Transverse colon (tissue), 4 donors: ENCODE measurements at regions not wholly inside any gene's neighbourhood (a gene's known extent, or its start where the extent isn't known, plus 50 kb on each side); places are given as distances from the start of the nearest gene placed in this dataset.

ENCODE experiments used
- DNase-seq: peaks from one replicate; pipeline ENCODE4 v3.0.0-alpha.2; 2019
- H3K27ac ChIP-seq, 4 donors: fragments of 200-600 bp; sonication (generic); 2 replicates each; pipeline ENCODE4 v1.5.1; 2016 to 2018; ENCODE audit warnings: inconsistent platforms in 4 of 4
- H3K27me3 ChIP-seq: fragments of 200-600 bp; sonication (generic); 2 replicates; pipeline ENCODE4 v1.5.1; 2017; ENCODE audit warnings: inconsistent platforms
- H3K36me3 ChIP-seq, 4 donors: fragments of 200-600 bp; sonication (generic); 2 replicates each; pipeline ENCODE4 v1.5.1; 2017 to 2019; ENCODE audit warnings: inconsistent platforms in 4 of 4
- H3K4me1 ChIP-seq, 4 donors: fragments of 200-600 bp; sonication (generic); 2 replicates each; pipeline ENCODE4 v1.5.1; 2017 to 2020; ENCODE audit warnings: inconsistent platforms in 4 of 4
- H3K4me3 ChIP-seq, 4 donors: fragments of 200-600 bp; sonication (generic); 1 replicate in 1 of 4; 2 replicates in 3 of 4; pipeline versions ENCODE4 v1.5.1 to v1.6.1; 2017 to 2019; ENCODE audit warnings: inconsistent platforms in 4 of 4
- H3K9me3 ChIP-seq, 2 donors: fragments of 200-600 bp; sonication (generic); 2 replicates each; pipeline ENCODE4 v1.5.1; 2017 to 2019; ENCODE audit warnings: inconsistent platforms in 2 of 2
- EP300 ChIP-seq: sonication (generic); formaldehyde crosslinking; IDR thresholded peaks from one replicate; pipeline ENCODE4 v1.6.1; 2017; ENCODE audit warnings: antibody characterized with exemption, low read depth
- POLR2A ChIP-seq: fragments of 450-650 bp; IDR thresholded peaks from one replicate; pipeline ENCODE4 v1.6.1; 2016; ENCODE audit warnings: antibody characterized with exemption, mild to moderate bottlenecking, moderate library complexity
- POLR2AphosphoS5 ChIP-seq, 3 donors: sonication (generic); formaldehyde crosslinking; IDR thresholded peaks; one replicate each; pipeline ENCODE4 v1.6.1; 2016; ENCODE audit warnings: antibody characterized with exemption in 3 of 3
- WGBS, 2 donors: methylation state at CpG; one replicate each; pipeline ENCODE4 v1.1.5; 2018; ENCODE audit warnings: low coverage in 1 of 2; 5-methylcytosine and 5-hydroxymethylcytosine counted together
- in situ Hi-C, 4 donors: fragments of 200-750 bp; cut with MboI; loops; one replicate each; pipeline versions ENCODE4 v1.15.0 to v1.15.1; 2017; ENCODE audit warnings: low sequenced_read_pairs in 3 of 4, low pct_ligation_motif_present in 1 of 4, low pct_unique_long_range_greater_than_20kb in 1 of 4
- intact Hi-C: fragments of 100-400 bp; cut with DNase I; formaldehyde crosslinking; loops from one replicate; pipeline ENCODE4 v1.15.1; 2023; ENCODE audit warnings: low total_unique reads
- TF ChIP-seq, protein P1 (sequence below), 5 experiments: fragments of 200-600 bp in 3 of 5; fragments of 450-650 bp in 2 of 5; sonication (generic) in 3 of 5; IDR thresholded peaks; 1 replicate in 2 of 5; 2 replicates in 3 of 5; pipeline ENCODE4 v1.5.1; 2016 to 2017; ENCODE audit warnings: antibody characterized with exemption in 5 of 5, inconsistent platforms in 3 of 5, mild to moderate bottlenecking in 2 of 5, moderate library complexity in 1 of 5

DNA sequence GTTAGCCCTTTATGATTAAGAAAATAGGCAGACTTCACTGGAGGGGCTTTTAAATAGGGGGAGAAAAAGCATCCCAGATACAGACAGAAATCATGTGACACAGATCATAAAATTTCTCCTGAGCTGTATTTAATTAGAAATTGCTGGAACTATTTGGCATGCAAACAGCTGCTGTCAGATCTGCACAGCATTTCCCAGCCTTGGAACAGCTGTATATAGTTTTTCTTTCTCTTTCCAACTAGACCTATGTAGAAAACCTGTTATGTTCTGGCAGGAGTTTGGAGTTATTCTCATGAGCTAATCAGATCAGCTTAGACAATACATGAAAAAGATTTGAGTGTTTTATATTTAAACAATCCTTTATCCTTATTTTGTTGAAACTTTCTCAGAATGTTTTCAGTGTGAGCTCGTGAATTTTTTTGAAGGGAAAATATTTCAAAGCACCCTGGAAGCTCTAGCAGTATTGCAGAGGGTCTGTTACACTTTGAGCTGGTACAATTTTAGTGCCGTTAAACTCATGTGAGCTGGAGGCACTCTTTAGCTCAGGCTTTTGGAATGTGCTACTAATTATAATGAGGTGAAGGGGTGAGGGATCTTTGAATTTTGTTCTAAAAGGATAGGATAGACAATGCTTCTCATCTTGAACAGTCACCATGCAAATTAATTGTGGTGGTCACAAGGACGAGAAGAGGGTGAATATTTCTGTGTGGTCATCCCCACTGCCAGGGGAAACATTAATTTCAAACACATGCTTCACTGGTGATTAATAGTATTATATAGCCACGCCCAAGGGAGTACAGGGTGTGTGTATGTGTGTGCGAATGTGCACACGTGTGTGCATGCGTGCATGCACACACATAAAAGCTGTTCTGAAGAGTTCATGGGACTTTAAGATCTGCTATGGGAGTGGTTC is 239.4 kb upstream of the FBXL7 start:
- H3K36me3 ChIP-seq: no peaks in the 10 kb centered on the region
- H3K27me3 ChIP-seq: no peaks in the 10 kb centered on the region
- intact Hi-C loops: no loop called here
- peak overlapping the region; percentile 43 to 68 (median 56) for H3K27ac ChIP-seq
- in situ Hi-C loops: no loop called here
- H3K9me3 ChIP-seq: no peaks in the 10 kb centered on the region
- no peak overlapping the region for H3K4me3 ChIP-seq
- TF ChIP-seq POLR2AphosphoS5 (IDR thresholded peaks at IDR 0.05): peak in 1 of 3 donors; percentile 23
- TF ChIP-seq EP300: no peak
- TF ChIP-seq, protein P1, sequence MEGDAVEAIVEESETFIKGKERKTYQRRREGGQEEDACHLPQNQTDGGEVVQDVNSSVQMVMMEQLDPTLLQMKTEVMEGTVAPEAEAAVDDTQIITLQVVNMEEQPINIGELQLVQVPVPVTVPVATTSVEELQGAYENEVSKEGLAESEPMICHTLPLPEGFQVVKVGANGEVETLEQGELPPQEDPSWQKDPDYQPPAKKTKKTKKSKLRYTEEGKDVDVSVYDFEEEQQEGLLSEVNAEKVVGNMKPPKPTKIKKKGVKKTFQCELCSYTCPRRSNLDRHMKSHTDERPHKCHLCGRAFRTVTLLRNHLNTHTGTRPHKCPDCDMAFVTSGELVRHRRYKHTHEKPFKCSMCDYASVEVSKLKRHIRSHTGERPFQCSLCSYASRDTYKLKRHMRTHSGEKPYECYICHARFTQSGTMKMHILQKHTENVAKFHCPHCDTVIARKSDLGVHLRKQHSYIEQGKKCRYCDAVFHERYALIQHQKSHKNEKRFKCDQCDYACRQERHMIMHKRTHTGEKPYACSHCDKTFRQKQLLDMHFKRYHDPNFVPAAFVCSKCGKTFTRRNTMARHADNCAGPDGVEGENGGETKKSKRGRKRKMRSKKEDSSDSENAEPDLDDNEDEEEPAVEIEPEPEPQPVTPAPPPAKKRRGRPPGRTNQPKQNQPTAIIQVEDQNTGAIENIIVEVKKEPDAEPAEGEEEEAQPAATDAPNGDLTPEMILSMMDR (IDR thresholded peaks at IDR 0.05): no peak
- no peak for DNase-seq
- 20 to 50% methylated on average over 2 to 7 of the region's 7 CpGs for WGBS, 2 donors
- peaks cover 0 to 3% (median 0%) of the 10 kb centered on the region in 4 donors for H3K4me1 ChIP-seq

DNA sequence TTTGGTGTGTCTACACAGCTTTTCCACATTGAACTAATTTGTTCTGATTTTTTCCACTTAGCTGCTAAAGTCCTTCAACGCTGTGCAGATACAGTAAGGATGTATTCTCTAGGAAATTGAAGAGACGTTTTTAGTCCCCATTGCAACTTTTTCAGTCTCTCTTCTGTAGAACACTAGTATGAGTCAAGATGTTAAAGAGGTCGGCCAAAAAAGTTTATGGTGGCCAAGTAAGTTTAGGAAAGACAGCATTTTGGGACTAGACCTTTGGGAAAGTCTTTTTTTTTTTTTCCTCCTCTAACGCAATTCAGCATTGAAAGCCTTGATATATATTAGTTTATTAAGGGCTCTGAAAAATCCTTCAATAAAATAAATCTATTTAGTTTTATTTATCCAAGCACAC is 243.5 kb upstream of the FBXL7 start:
- H3K9me3 ChIP-seq: no peaks in the 10 kb centered on the region
- in situ Hi-C loops (no loop called here), intact Hi-C loops (no loop called here)
- TF ChIP-seq, protein P1 (IDR thresholded peaks at IDR 0.05): no peak
- TF ChIP-seq POLR2A (no peak), EP300 (no peak), POLR2AphosphoS5 (IDR thresholded peaks at IDR 0.05) (no peak)
- H3K4me1 ChIP-seq: peaks cover 0 to 3% (median 0%) of the 10 kb centered on the region in 4 donors
- H3K27me3 ChIP-seq: no peaks in the 10 kb centered on the region
- H3K36me3 ChIP-seq: no peaks in the 10 kb centered on the region
- DNase-seq: no peak
- H3K27ac ChIP-seq: no peak overlapping the region
- WGBS, 2 donors: 63 to 64% methylated on average over 4 of the region's 4 CpGs
- no peak overlapping the region for H3K4me3 ChIP-seq

DNA sequence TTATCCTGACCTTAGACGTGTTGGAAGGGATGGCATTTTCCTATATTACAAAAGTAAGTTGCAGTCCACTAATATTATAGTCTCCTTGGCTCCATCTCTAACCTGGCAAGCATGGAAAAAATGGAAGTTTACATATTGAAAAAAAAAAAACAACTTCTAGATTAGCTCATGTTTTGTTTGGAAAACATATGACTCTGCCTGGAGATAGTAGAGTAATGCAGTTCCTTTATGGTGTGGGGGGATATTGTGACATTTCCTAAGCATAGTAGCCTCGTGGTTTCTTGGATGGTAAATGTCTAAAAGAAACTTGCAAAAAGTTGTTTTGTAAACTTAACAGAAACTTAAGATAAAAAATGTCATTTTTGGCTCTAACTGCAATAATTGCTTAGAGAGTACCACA is 244.4 kb upstream of the FBXL7 start:
- DNase-seq: no peak
- H3K9me3 ChIP-seq: no peaks in the 10 kb centered on the region
- in situ Hi-C loops (no loop called here), intact Hi-C loops (no loop called here)
- H3K4me1 ChIP-seq: peaks cover 0 to 3% (median 0%) of the 10 kb centered on the region in 4 donors
- TF ChIP-seq POLR2AphosphoS5 (IDR thresholded peaks at IDR 0.05) (no peak), EP300 (no peak), POLR2A (no peak)
- TF ChIP-seq, protein P1 (IDR thresholded peaks at IDR 0.05): no peak
- WGBS, 2 donors: 20 to 44% methylated on average over 1 to 2 of the region's 2 CpGs
- no peaks in the 10 kb centered on the region for H3K36me3 ChIP-seq
- H3K4me3 ChIP-seq: no peak overlapping the region
- no peak overlapping the region for H3K27ac ChIP-seq
- no peaks in the 10 kb centered on the region for H3K27me3 ChIP-seq

DNA sequence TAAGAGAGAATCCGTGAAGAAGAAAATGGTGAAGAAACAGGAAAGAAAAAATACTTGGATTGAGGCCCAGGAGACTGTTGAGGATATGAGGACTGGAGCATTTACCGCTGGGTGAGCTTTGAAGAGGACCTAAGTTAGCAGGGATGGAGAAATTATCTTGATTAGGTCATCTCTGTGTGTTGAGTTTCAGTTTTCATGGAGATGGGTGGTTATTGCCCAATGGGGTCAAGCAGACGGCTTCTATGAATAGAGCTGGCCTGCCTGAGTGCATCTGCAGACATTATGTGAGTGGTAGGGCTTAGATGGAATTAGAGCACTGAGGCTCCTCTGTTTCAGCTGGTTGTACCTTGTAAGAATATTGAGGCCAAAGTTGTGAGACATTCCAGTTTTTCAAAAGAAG is 245.4 kb upstream of the FBXL7 start:
- no peak for DNase-seq
- no peaks in the 10 kb centered on the region for H3K4me1 ChIP-seq
- in situ Hi-C loops: no loop called here
- no peaks in the 10 kb centered on the region for H3K27me3 ChIP-seq
- 70 to 80% methylated on average over 2 to 3 of the region's 3 CpGs for WGBS, 2 donors
- H3K9me3 ChIP-seq: no peaks in the 10 kb centered on the region
- no peaks in the 10 kb centered on the region for H3K36me3 ChIP-seq
- H3K4me3 ChIP-seq: no peak overlapping the region
- intact Hi-C loops: no loop called here
- TF ChIP-seq, protein P1 (IDR thresholded peaks at IDR 0.05): no peak
- no peak for TF ChIP-seq EP300
- TF ChIP-seq POLR2AphosphoS5 (IDR thresholded peaks at IDR 0.05): no peak
- no peak for TF ChIP-seq POLR2A
- no peak overlapping the region for H3K27ac ChIP-seq
